Right atrium auricular region (tissue), 2 donors: ENCODE measurements at regions not wholly inside any gene's neighbourhood (a gene's known extent, or its start where the extent isn't known, plus 50 kb on each side); places are given as distances from the start of the nearest gene placed in this dataset.

ENCODE experiments used
- DNase-seq: peaks from one replicate; pipeline ENCODE4 v3.0.0-alpha.2; 2019; ENCODE audit warnings: low spot score
- H3K27ac ChIP-seq, 2 donors: fragments of 200-600 bp; sonication (generic); 1 replicate in 1 of 2; 2 replicates in 1 of 2; pipeline ENCODE4 v1.5.1; 2016 to 2019
- H3K27me3 ChIP-seq, 2 donors: fragments of 200-600 bp; sonication (generic); one replicate each; pipeline versions ENCODE4 v1.5.1 to v1.6.0; 2017 to 2019
- H3K36me3 ChIP-seq: fragments of 200-600 bp; sonication (generic); one replicate; pipeline ENCODE4 v1.5.1; 2016
- H3K4me1 ChIP-seq, 2 donors: fragments of 200-600 bp; sonication (generic); one replicate each; pipeline versions ENCODE4 v1.5.1 to v1.6.0; 2017 to 2019
- H3K4me3 ChIP-seq, 2 donors: fragments of 200-600 bp; sonication (generic); 1 replicate in 1 of 2; 2 replicates in 1 of 2; pipeline ENCODE4 v1.5.1; 2017 to 2019; ENCODE audit warnings: mild to moderate bottlenecking in 1 of 2, moderate library complexity in 1 of 2
- H3K9me3 ChIP-seq, 2 donors: fragments of 200-600 bp; sonication (generic); one replicate each; pipeline ENCODE4 v1.5.1; 2019
- TF ChIP-seq, protein P1 (sequence below), 2 donors: fragments of 200-600 bp; sonication (generic); IDR thresholded peaks; one replicate each; pipeline ENCODE4 v1.5.1; 2019; ENCODE audit warnings: antibody characterized with exemption in 2 of 2

DNA sequence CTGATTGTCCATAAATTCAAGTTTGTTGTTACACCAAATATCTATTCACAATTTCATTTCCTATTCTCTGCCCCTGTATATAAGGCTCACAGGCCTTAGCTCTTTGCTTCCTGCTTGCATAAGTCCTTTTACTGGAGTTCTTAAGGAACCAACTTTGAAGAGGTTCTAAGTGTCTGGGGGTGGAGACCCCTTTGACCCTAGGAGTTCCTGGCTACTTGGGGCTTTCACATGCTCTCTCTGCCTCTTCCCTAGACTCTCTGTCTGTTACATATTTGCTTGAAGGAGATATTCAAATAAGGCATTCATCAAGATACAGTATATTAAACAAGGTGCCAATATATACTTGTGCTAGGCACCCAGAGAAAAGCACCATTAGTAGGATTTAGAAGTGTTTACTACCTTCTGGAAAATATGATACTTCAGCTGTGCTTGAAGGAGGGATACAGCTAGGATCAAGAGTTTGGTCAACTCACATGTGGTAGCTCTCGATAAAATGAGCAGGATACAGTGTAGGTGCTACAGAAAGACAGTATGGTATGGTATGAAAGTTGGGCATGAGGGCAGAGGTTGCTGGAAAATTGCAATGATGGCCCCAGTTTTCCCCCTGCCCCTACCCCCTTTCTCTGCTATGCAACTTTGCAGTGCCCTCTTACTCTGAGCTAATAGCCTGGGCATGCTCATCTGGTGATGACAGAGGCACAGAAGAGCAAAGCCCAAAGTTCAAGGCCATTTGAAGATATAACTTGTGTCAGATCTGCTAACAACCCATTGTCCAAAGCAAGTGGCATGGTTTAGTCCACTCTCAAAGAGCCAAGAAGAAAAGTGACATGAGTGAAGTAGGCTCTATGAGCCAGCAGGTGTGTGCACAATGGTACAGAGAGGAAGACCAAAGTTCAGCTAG lies 107.6 kb upstream of the CPEB2 start:
- H3K36me3 ChIP-seq = no peaks in the 10 kb centered on the region
- no peak overlapping the region for H3K4me3 ChIP-seq
- H3K9me3 ChIP-seq = no peaks in the 10 kb centered on the region
- no peaks in the 10 kb centered on the region for H3K27me3 ChIP-seq
- TF ChIP-seq, protein P1, sequence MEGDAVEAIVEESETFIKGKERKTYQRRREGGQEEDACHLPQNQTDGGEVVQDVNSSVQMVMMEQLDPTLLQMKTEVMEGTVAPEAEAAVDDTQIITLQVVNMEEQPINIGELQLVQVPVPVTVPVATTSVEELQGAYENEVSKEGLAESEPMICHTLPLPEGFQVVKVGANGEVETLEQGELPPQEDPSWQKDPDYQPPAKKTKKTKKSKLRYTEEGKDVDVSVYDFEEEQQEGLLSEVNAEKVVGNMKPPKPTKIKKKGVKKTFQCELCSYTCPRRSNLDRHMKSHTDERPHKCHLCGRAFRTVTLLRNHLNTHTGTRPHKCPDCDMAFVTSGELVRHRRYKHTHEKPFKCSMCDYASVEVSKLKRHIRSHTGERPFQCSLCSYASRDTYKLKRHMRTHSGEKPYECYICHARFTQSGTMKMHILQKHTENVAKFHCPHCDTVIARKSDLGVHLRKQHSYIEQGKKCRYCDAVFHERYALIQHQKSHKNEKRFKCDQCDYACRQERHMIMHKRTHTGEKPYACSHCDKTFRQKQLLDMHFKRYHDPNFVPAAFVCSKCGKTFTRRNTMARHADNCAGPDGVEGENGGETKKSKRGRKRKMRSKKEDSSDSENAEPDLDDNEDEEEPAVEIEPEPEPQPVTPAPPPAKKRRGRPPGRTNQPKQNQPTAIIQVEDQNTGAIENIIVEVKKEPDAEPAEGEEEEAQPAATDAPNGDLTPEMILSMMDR (IDR thresholded peaks at IDR 0.05) = no peak
- DNase-seq = no peak
- H3K4me1 ChIP-seq = no peaks in the 10 kb centered on the region
- no peak overlapping the region for H3K27ac ChIP-seq

DNA sequence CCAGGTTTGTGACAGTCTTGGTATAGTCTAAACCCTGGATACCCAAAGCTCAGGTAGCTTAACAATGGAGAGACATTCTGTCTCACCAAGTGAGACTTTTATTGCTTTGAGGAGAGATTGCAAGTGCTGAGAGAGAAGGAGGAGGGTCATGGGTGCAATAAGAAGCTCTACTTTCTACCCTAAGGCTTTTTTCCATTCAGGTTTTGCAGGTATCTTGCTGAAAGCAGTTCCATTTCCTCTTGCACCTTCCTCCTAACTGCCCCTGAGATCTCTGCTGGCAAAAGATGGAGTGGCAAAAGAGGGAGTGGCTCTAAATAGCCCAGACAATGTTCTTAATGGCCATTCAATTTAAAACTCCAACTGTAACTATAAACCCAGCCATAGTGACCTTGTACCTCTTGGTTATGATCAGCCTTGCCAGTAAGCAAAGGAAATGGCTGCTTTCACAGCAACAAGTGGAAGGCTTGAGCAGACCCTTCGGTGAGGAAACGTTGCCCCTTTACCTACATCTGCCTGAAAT lies 105.6 kb upstream of the CPEB2 start:
- no peaks in the 10 kb centered on the region for H3K36me3 ChIP-seq
- DNase-seq = no peak
- H3K27ac ChIP-seq = no peak overlapping the region
- no peaks in the 10 kb centered on the region for H3K9me3 ChIP-seq
- no peaks in the 10 kb centered on the region for H3K4me1 ChIP-seq
- H3K4me3 ChIP-seq = no peak overlapping the region
- H3K27me3 ChIP-seq = no peaks in the 10 kb centered on the region
- TF ChIP-seq, protein P1 (IDR thresholded peaks at IDR 0.05) = no peak

DNA sequence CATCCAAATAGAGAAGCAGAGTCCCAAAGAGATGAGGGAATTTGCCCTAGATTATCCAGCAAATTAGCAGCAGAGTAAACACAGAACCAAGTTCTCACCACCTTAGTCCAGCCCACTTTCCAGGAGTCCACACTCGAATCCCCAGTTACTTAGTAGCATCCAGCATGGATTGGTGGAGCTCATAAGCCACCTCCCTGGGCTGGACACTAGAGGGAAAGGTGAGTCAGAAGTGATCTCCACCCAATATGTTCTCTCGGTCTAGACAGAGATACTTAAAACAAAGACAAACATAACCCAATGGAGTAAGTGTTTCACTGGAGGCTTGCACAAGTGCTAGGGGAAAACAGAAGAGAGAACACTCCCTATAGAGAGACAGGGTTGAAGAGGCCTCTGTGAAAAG lies 105.1 kb upstream of the CPEB2 start:
- TF ChIP-seq, protein P1 (IDR thresholded peaks at IDR 0.05) = no peak
- Histone ChIP-seq H3K4me3 (no peak overlapping the region), H3K27ac (no peak overlapping the region), H3K27me3 (no peaks in the 10 kb centered on the region), H3K9me3 (no peaks in the 10 kb centered on the region), H3K4me1 (no peaks in the 10 kb centered on the region), H3K36me3 (no peaks in the 10 kb centered on the region)
- no peak for DNase-seq

DNA sequence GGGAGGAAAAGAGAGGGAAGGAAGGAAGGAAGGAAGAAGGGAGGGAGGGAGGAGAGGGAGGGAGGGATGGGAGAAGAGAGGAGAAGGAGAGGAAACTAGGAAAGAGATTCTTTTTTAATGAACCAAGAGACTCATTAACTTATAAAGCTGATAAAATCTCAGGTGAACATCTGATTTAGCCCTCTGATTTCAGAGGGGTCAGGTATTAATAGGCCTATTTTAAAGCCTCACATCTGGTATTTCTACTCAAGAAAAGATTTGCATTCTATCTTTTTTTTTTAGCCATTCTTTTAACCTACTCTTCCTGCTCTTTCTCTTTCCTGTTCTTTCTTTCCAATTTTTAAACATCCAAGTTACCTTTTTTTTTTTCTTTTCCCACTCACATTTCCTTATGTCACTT lies 103.3 kb upstream of the CPEB2 start:
- no peak for DNase-seq
- TF ChIP-seq, protein P1 (IDR thresholded peaks at IDR 0.05) = no peak
- Histone ChIP-seq H3K27me3 (no peaks in the 10 kb centered on the region), H3K4me3 (no peak overlapping the region), H3K4me1 (no peaks in the 10 kb centered on the region), H3K36me3 (no peaks in the 10 kb centered on the region), H3K9me3 (no peaks in the 10 kb centered on the region), H3K27ac (no peak overlapping the region)

DNA sequence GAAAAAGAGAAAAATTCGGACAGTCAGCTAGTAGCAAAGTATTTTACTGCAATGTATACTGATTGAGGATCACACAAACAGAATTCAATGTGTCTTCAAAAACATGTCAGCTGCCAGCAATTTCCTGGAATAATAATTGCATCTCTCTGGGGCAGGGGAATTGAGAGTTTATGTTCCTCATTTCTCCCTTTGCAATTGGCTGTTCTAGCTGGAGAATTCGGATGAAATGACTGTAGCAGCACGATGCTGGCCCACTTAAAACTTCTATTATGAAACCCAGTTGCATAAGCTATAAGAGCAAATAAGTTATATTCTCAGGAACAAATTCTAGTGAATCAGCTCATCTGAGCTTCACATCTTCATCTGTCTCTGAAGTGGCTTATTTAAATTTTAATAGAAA lies 99.9 kb upstream of the CPEB2 start:
- no peak for DNase-seq
- no peak overlapping the region for H3K27ac ChIP-seq
- TF ChIP-seq, protein P1 (IDR thresholded peaks at IDR 0.05) = no peak

More for the DNA sequence above, 99.9 kb upstream of the CPEB2 start:
- no peaks in the 10 kb centered on the region for H3K4me1 ChIP-seq
- no peaks in the 10 kb centered on the region for H3K9me3 ChIP-seq
- H3K27me3 ChIP-seq = no peaks in the 10 kb centered on the region
- no peaks in the 10 kb centered on the region for H3K36me3 ChIP-seq
- H3K4me3 ChIP-seq = no peak overlapping the region
